CD14-positive monocyte (primary cell): ENCODE measurements at regions not wholly inside any gene's neighbourhood (a gene's known extent, or its start where the extent isn't known, plus 50 kb on each side); places are given as distances from the start of the nearest gene placed in this dataset.

Experiments used
- DNase-seq, 3 donors: peaks; one replicate each; pipeline ENCODE4 v3.0.0-alpha.2; 2011 to 2022
- H2AFZ ChIP-seq: 2 replicates; pipeline ENCODE4 v1.6.0; 2012; ENCODE audit warnings: mild to moderate bottlenecking, low read depth, low read length, inconsistent platforms; ENCODE audit not compliant: insufficient read depth, poor library complexity, severe bottlenecking
- H3K27ac ChIP-seq, 2 donors: 1 replicate in 1 of 2; 2 replicates in 1 of 2; pipeline ENCODE4 v1.5.1; 2012 to 2013; ENCODE audit warnings: low read length in 2 of 2, control low read depth in 1 of 2, inconsistent platforms in 1 of 2, low read depth in 1 of 2, mild to moderate bottlenecking in 1 of 2
- H3K27me3 ChIP-seq, 2 donors: one replicate each; pipeline versions ENCODE4 v1.6.0 to v1.6.1; 2011 to 2013; ENCODE audit warnings: low read length in 2 of 2; ENCODE audit not compliant: control insufficient read depth in 2 of 2, insufficient read depth in 2 of 2
- H3K36me3 ChIP-seq, 2 donors: replicated peaks in 1 of 2; 1 replicate in 1 of 2; 2 replicates in 1 of 2; pipeline versions ENCODE4 v1.5.1 to v1.6.1; 2012 to 2013; ENCODE audit warnings: low read length in 2 of 2, control low read depth in 1 of 2, inconsistent platforms in 1 of 2, mild to moderate bottlenecking in 1 of 2; ENCODE audit not compliant: insufficient read depth in 2 of 2, control insufficient read depth in 1 of 2
- H3K4me1 ChIP-seq, 2 donors: 1 replicate in 1 of 2; 2 replicates in 1 of 2; pipeline versions ENCODE4 v1.5.1 to v1.6.1; 2012 to 2013; ENCODE audit warnings: low read length in 2 of 2, control low read depth in 1 of 2, inconsistent platforms in 1 of 2, mild to moderate bottlenecking in 1 of 2, moderate library complexity in 1 of 2; ENCODE audit not compliant: insufficient read depth in 2 of 2, control insufficient read depth in 1 of 2
- H3K4me2 ChIP-seq: replicated peaks from 2 replicates; pipeline ENCODE3; 2012; ENCODE audit warnings: low read length, moderate library complexity, mild to moderate bottlenecking; ENCODE audit not compliant: poor library complexity, severe bottlenecking; ENCODE audit errors: extremely low read depth
- H3K4me3 ChIP-seq, 3 experiments: fragments of 200-600 bp in 1 of 3; sonication (generic) in 1 of 3; replicated peaks in 1 of 3; 1 replicate in 2 of 3; 2 replicates in 1 of 3; pipeline ENCODE4 v1.5.1; 2011 to 2013; ENCODE audit warnings: low read length in 3 of 3, mild to moderate bottlenecking in 3 of 3, control low read depth in 2 of 3, low read depth in 2 of 3, inconsistent platforms in 1 of 3, moderate library complexity in 1 of 3
- H3K79me2 ChIP-seq: 2 replicates; pipeline ENCODE4 v1.6.0; 2012; ENCODE audit warnings: mild to moderate bottlenecking, control low read depth, inconsistent platforms, low read length, moderate library complexity; ENCODE audit not compliant: insufficient read depth
- H3K9ac ChIP-seq: 2 replicates; pipeline ENCODE4 v1.6.0; 2017; ENCODE audit warnings: low read length, mild to moderate bottlenecking; ENCODE audit not compliant: insufficient read depth, poor library complexity, severe bottlenecking
- H3K9me3 ChIP-seq, 2 donors: replicated peaks in 1 of 2; 1 replicate in 1 of 2; 2 replicates in 1 of 2; pipeline versions ENCODE4 v1.5.1 to v1.6.1; 2012 to 2013; ENCODE audit warnings: low read length in 2 of 2, control low read depth in 1 of 2; ENCODE audit not compliant: control insufficient read depth in 1 of 2, insufficient read depth in 1 of 2
- H4K20me1 ChIP-seq: 2 replicates; pipeline ENCODE4 v1.6.0; 2012; ENCODE audit warnings: mild to moderate bottlenecking, low read length, control low read depth, moderate library complexity; ENCODE audit not compliant: insufficient read depth
- H3K27ac Mint-ChIP-seq, 7 donors: one replicate each; pipeline ENCODE4 v1.8.0; 2020; ENCODE audit warnings: mild to moderate bottlenecking in 7 of 7, mixed read lengths in 7 of 7, moderate library complexity in 6 of 7, inconsistent platforms in 2 of 7
- H3K27me3 Mint-ChIP-seq, 3 donors: one replicate each; pipeline ENCODE4 v1.8.0; 2021 to 2022; ENCODE audit warnings: low read depth in 3 of 3, mild to moderate bottlenecking in 3 of 3, mixed read lengths in 3 of 3, moderate library complexity in 3 of 3, inconsistent platforms in 1 of 3
- H3K36me3 Mint-ChIP-seq, 2 donors: one replicate each; pipeline ENCODE4 v1.8.0; 2020; ENCODE audit warnings: mixed read lengths in 2 of 2, inconsistent platforms in 1 of 2, mild to moderate bottlenecking in 1 of 2
- H3K4me1 Mint-ChIP-seq: one replicate; pipeline ENCODE4 v1.8.0; 2020; ENCODE audit warnings: mild to moderate bottlenecking, mixed read lengths
- H3K4me3 Mint-ChIP-seq, 2 donors: one replicate each; pipeline ENCODE4 v1.8.0; 2020; ENCODE audit warnings: mild to moderate bottlenecking in 2 of 2, mixed read lengths in 2 of 2, moderate library complexity in 1 of 2
- H3K9me3 Mint-ChIP-seq, 7 donors: one replicate each; pipeline ENCODE4 v1.8.0; 2020 to 2022; ENCODE audit warnings: mixed read lengths in 7 of 7, mild to moderate bottlenecking in 6 of 7, moderate library complexity in 6 of 7, inconsistent platforms in 2 of 7
- CTCF ChIP-seq: fragments of 200-600 bp; IDR thresholded peaks from one replicate; pipeline ENCODE4 v1.8.0; 2022; ENCODE audit warnings: antibody characterized with exemption, mild to moderate bottlenecking
- WGBS: methylation state at CpG from one replicate; pipeline ENCODE4 v1.1.5; 2013; ENCODE audit warnings: missing lambda C conversion rate; ENCODE audit not compliant: insufficient coverage; 5-methylcytosine and 5-hydroxymethylcytosine counted together
- intact Hi-C, 2 donors: fragments of 100-400 bp; cut with micrococcal nuclease; formaldehyde crosslinking; loops; one replicate each; pipeline versions ENCODE4 v1.15.0 to v1.15.1; 2023

- no peak for TF ChIP-seq CTCF
- Mint-ChIP-seq H3K9me3 (peaks cover 0 to 5% (median 0%) of the 10 kb centered on the region in 7 donors), H3K27me3 (no peaks in the 10 kb centered on the region), H3K4me1 (no peaks in the 10 kb centered on the region), H3K36me3 (no peaks in the 10 kb centered on the region), H3K4me3 (no peak overlapping the region), H3K27ac (no peak overlapping the region)
- Histone ChIP-seq H3K27me3 (no peaks in the 10 kb centered on the region), H4K20me1 (no peaks in the 10 kb centered on the region), H3K36me3 (no peaks in the 10 kb centered on the region), H3K9me3 (no peaks in the 10 kb centered on the region), H3K4me1 (no peaks in the 10 kb centered on the region), H3K79me2 (no peaks in the 10 kb centered on the region), H3K27ac (no peak overlapping the region), H3K4me2 (no peak overlapping the region), H2AFZ (no peak overlapping the region), H3K9ac (no peak overlapping the region), H3K4me3 (no peak overlapping the region)
- intact Hi-C loops: no loop called here
- no CpG with 5 or more reads among the region's 4 CpGs for WGBS
- no peak for DNase-seq
These were observed 136.0 kb upstream of the NPY2R start for GRCh38 chr4:155072417-155072816.

GRCh38 chr4:155073852-155074251 lies 134.6 kb upstream of the NPY2R start:
- Mint-ChIP-seq H3K27me3 (no peaks in the 10 kb centered on the region), H3K4me3 (no peak overlapping the region), H3K27ac (no peak overlapping the region), H3K36me3 (no peaks in the 10 kb centered on the region), H3K4me1 (no peaks in the 10 kb centered on the region), H3K9me3 (peaks cover 0 to 4% (median 0%) of the 10 kb centered on the region in 7 donors)
- Histone ChIP-seq H3K36me3 (no peaks in the 10 kb centered on the region), H3K4me3 (no peak overlapping the region), H3K4me1 (no peaks in the 10 kb centered on the region), H4K20me1 (no peaks in the 10 kb centered on the region), H2AFZ (no peak overlapping the region), H3K27ac (no peak overlapping the region), H3K9me3 (no peaks in the 10 kb centered on the region), H3K79me2 (no peaks in the 10 kb centered on the region), H3K9ac (no peak overlapping the region), H3K4me2 (no peak overlapping the region), H3K27me3 (no peaks in the 10 kb centered on the region)
- intact Hi-C loops: no loop called here
- TF ChIP-seq CTCF: no peak
- 80% methylated on average over 1 of the region's 3 CpGs for WGBS
- DNase-seq: no peak
